Prostate gland (tissue), 2 donors: ENCODE measurements at regions not wholly inside any gene's neighbourhood (a gene's known extent, or its start where the extent isn't known, plus 50 kb on each side); places are given as distances from the start of the nearest gene placed in this dataset.

Experiments
- POLR2A ChIP-seq: fragments of 450-650 bp; IDR thresholded peaks from one replicate; pipeline ENCODE4 v1.6.1; 2016; ENCODE audit warnings: antibody characterized with exemption, mild to moderate bottlenecking
- POLR2AphosphoS5 ChIP-seq: sonication (generic); formaldehyde crosslinking; IDR thresholded peaks from one replicate; pipeline ENCODE4 v1.6.1; 2017; ENCODE audit warnings: antibody characterized with exemption
- TF ChIP-seq, protein P1 (sequence below), 4 experiments: fragments of 200-600 bp in 2 of 4; fragments of 450-650 bp in 2 of 4; sonication (generic) in 2 of 4; IDR thresholded peaks; 1 replicate in 3 of 4; 2 replicates in 1 of 4; pipeline ENCODE4 v1.5.1; 2016 to 2019; ENCODE audit warnings: antibody characterized with exemption in 4 of 4, mild to moderate bottlenecking in 2 of 4, moderate library complexity in 2 of 4

GRCh38 chr2:45250176-45250575 lies 240.9 kb upstream of the SIX2 start:
- TF ChIP-seq, protein P1, sequence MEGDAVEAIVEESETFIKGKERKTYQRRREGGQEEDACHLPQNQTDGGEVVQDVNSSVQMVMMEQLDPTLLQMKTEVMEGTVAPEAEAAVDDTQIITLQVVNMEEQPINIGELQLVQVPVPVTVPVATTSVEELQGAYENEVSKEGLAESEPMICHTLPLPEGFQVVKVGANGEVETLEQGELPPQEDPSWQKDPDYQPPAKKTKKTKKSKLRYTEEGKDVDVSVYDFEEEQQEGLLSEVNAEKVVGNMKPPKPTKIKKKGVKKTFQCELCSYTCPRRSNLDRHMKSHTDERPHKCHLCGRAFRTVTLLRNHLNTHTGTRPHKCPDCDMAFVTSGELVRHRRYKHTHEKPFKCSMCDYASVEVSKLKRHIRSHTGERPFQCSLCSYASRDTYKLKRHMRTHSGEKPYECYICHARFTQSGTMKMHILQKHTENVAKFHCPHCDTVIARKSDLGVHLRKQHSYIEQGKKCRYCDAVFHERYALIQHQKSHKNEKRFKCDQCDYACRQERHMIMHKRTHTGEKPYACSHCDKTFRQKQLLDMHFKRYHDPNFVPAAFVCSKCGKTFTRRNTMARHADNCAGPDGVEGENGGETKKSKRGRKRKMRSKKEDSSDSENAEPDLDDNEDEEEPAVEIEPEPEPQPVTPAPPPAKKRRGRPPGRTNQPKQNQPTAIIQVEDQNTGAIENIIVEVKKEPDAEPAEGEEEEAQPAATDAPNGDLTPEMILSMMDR (IDR thresholded peaks at IDR 0.05) = no peak
- TF ChIP-seq POLR2A (no peak), POLR2AphosphoS5 (no peak)
